SK-N-SH (cell line): ENCODE measurements at regions not wholly inside any gene's neighbourhood (a gene's known extent, or its start where the extent isn't known, plus 50 kb on each side); places are given as distances from the start of the nearest gene placed in this dataset.

Experiments
- CHD2 ChIP-seq: fragments of 150-350 bp; IDR thresholded peaks from 2 replicates; pipeline ENCODE4 v1.6.1; 2018; ENCODE audit warnings: low read length; ENCODE audit not compliant: partially characterized antibody
- CTCF ChIP-seq: fragments of 200-600 bp; sonication (generic); IDR thresholded peaks from 2 replicates; pipeline ENCODE4 v1.6.1; 2017; ENCODE audit warnings: antibody characterized with exemption, mild to moderate bottlenecking, moderate library complexity
- FOXJ3 ChIP-seq: sonication (generic); formaldehyde crosslinking; IDR thresholded peaks from 2 replicates; pipeline ENCODE4 v1.5.1; 2020; ENCODE audit warnings: mild to moderate bottlenecking, missing genetic modification reagents
- FOXM1 ChIP-seq: IDR thresholded peaks from 2 replicates; pipeline ENCODE4 v1.4.0; 2012; ENCODE audit warnings: low read depth, mild to moderate bottlenecking
- POLR2AphosphoS5 ChIP-seq: IDR thresholded peaks from 2 replicates; pipeline ENCODE4 v1.6.1; 2012; ENCODE audit warnings: low read depth, low read length
- RCOR1 ChIP-seq: fragments of 150-350 bp; IDR thresholded peaks from 2 replicates; pipeline ENCODE4 v1.6.1; 2017; ENCODE audit warnings: antibody characterized with exemption, low read length
- REST ChIP-seq: IDR thresholded peaks from 2 replicates; pipeline ENCODE4 v1.6.1; 2012; ENCODE audit warnings: mild to moderate bottlenecking, low read depth, low read length, moderate library complexity
- TCF12 ChIP-seq: IDR thresholded peaks from 2 replicates; pipeline ENCODE4 v1.4.0; 2012

GRCh38 chr12:20232931-20233675 is 135.2 kb upstream of the PDE3A start:
- TF ChIP-seq CTCF = no peak
- TF ChIP-seq FOXM1 = no peak
- no peak for TF ChIP-seq RCOR1
- no peak for TF ChIP-seq CHD2
- TF ChIP-seq FOXJ3 (CRISPR knock-in tag) = no peak
- no peak for TF ChIP-seq REST
- TF ChIP-seq POLR2AphosphoS5 = no peak
- TF ChIP-seq TCF12 = no peak
